ENCODE measurements at regions not wholly inside any gene's neighbourhood (a gene's known extent, or its start where the extent isn't known, plus 50 kb on each side); places are given as distances from the start of the nearest gene placed in this dataset.

DNA sequence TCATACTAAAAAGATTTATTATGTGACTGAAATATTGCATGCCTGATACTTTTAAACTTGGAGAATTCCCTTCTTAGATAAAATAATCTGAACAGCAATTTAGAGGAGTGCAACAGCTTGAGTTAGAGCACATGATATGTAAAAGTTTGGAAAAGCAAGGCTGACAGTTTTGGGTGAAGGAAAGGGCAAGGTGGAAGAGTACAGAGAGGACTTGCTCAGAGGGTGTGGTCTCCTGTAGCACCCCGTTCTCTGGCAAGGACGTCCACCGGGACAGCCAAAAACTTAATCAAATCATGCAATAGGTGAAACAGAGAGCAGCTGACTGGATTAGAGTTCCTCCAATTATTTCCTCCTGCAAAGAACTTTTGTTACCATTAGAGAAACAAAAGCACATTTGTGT lies 65.2 kb upstream of the PDZRN4 start:
- TF ChIP-seq, protein P1, sequence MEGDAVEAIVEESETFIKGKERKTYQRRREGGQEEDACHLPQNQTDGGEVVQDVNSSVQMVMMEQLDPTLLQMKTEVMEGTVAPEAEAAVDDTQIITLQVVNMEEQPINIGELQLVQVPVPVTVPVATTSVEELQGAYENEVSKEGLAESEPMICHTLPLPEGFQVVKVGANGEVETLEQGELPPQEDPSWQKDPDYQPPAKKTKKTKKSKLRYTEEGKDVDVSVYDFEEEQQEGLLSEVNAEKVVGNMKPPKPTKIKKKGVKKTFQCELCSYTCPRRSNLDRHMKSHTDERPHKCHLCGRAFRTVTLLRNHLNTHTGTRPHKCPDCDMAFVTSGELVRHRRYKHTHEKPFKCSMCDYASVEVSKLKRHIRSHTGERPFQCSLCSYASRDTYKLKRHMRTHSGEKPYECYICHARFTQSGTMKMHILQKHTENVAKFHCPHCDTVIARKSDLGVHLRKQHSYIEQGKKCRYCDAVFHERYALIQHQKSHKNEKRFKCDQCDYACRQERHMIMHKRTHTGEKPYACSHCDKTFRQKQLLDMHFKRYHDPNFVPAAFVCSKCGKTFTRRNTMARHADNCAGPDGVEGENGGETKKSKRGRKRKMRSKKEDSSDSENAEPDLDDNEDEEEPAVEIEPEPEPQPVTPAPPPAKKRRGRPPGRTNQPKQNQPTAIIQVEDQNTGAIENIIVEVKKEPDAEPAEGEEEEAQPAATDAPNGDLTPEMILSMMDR (IDR thresholded peaks at IDR 0.05 in 4 of 5, conservative IDR thresholded peaks at IDR 0.05 in 1 of 5) = no peak
- no peak for TF ChIP-seq POLR2A (IDR thresholded peaks at IDR 0.05)

All from gastrocnemius medialis (tissue), 4 donors.